ENCODE measurements at regions not wholly inside any gene's neighbourhood (a gene's known extent, or its start where the extent isn't known, plus 50 kb on each side); places are given as distances from the start of the nearest gene placed in this dataset.

- no peaks in the 10 kb centered on the region for H3K36me3 ChIP-seq (ENCODE audit: low read length)
- no peak for TF ChIP-seq EZH2phosphoT487 (conservative IDR thresholded peaks at IDR 0.05; ENCODE audit: low read length)
- no peak for TF ChIP-seq CTCF (IDR thresholded peaks at IDR 0.05; ENCODE audit: insufficient read depth, low read length, poor library complexity, severe bottlenecking)
- H3K27ac ChIP-seq (ENCODE audit: low read depth, low read length): no peak overlapping the region
- H3K27me3 ChIP-seq (ENCODE audit: low read length): no peaks in the 10 kb centered on the region
- no peaks in the 10 kb centered on the region for H3K79me2 ChIP-seq (ENCODE audit: insufficient read depth, low read length)
- H4K20me1 ChIP-seq (ENCODE audit: low read depth, low read length): no peaks in the 10 kb centered on the region
- H3F3A ChIP-seq (ENCODE audit: insufficient read depth): no peaks in the 10 kb centered on the region
- no peaks in the 10 kb centered on the region for H3K9me3 ChIP-seq (ENCODE audit: insufficient read depth, low read length)
- no peak overlapping the region for H3K9ac ChIP-seq (ENCODE audit: low read length)
- H3K4me2 ChIP-seq (ENCODE audit: low read depth, low read length, poor library complexity, severe bottlenecking): no peak overlapping the region
- no peaks in the 10 kb centered on the region for H3K9me2 ChIP-seq (replicated peaks; ENCODE audit: insufficient read depth, low read length)
- H2AFZ ChIP-seq (ENCODE audit: low read depth, low read length, severe bottlenecking): no peak overlapping the region
- H3K4me3 ChIP-seq (ENCODE audit: insufficient read depth, low read length, poor library complexity, severe bottlenecking): no peak overlapping the region
Measured at GRCh38 chr2:207275779-207276178, 110.0 kb upstream of the KLF7 start.

- TF ChIP-seq CTCF (IDR thresholded peaks at IDR 0.05; ENCODE audit: insufficient read depth, low read length, poor library complexity, severe bottlenecking) (no peak), EZH2phosphoT487 (conservative IDR thresholded peaks at IDR 0.05; ENCODE audit: low read length) (no peak)
- Histone ChIP-seq H3K4me3 (ENCODE audit: insufficient read depth, low read length, poor library complexity, severe bottlenecking) (no peak overlapping the region), H3K36me3 (ENCODE audit: low read length) (no peaks in the 10 kb centered on the region), H3K27me3 (ENCODE audit: low read length) (no peaks in the 10 kb centered on the region), H3K9me3 (ENCODE audit: insufficient read depth, low read length) (no peaks in the 10 kb centered on the region), H3K9ac (ENCODE audit: low read length) (no peak overlapping the region), H3K9me2 (replicated peaks; ENCODE audit: insufficient read depth, low read length) (no peaks in the 10 kb centered on the region), H3F3A (ENCODE audit: insufficient read depth) (no peaks in the 10 kb centered on the region), H3K27ac (ENCODE audit: low read depth, low read length) (no peak overlapping the region), H2AFZ (ENCODE audit: low read depth, low read length, severe bottlenecking) (no peak overlapping the region), H3K4me2 (ENCODE audit: low read depth, low read length, poor library complexity, severe bottlenecking) (no peak overlapping the region), H3K79me2 (ENCODE audit: insufficient read depth, low read length) (no peaks in the 10 kb centered on the region), H4K20me1 (ENCODE audit: low read depth, low read length) (no peaks in the 10 kb centered on the region)
Measured at GRCh38 chr2:207276248-207276647, 110.5 kb upstream of the KLF7 start.

- Histone ChIP-seq H2AFZ (ENCODE audit: low read depth, low read length, severe bottlenecking) (no peak overlapping the region), H3K27ac (ENCODE audit: low read depth, low read length) (no peak overlapping the region), H3K4me2 (ENCODE audit: low read depth, low read length, poor library complexity, severe bottlenecking) (no peak overlapping the region), H3K9ac (ENCODE audit: low read length) (no peak overlapping the region), H3K36me3 (ENCODE audit: low read length) (no peaks in the 10 kb centered on the region), H3K79me2 (ENCODE audit: insufficient read depth, low read length) (no peaks in the 10 kb centered on the region), H3K9me3 (ENCODE audit: insufficient read depth, low read length) (no peaks in the 10 kb centered on the region), H3K9me2 (replicated peaks; ENCODE audit: insufficient read depth, low read length) (no peaks in the 10 kb centered on the region), H3F3A (ENCODE audit: insufficient read depth) (no peaks in the 10 kb centered on the region), H4K20me1 (ENCODE audit: low read depth, low read length) (no peaks in the 10 kb centered on the region), H3K27me3 (ENCODE audit: low read length) (no peaks in the 10 kb centered on the region), H3K4me3 (ENCODE audit: insufficient read depth, low read length, poor library complexity, severe bottlenecking) (no peak overlapping the region)
- TF ChIP-seq EZH2phosphoT487 (conservative IDR thresholded peaks at IDR 0.05; ENCODE audit: low read length) (no peak), CTCF (IDR thresholded peaks at IDR 0.05; ENCODE audit: insufficient read depth, low read length, poor library complexity, severe bottlenecking) (no peak)
Measured at GRCh38 chr2:207276858-207277257, 111.1 kb upstream of the KLF7 start.

GRCh38 chr2:207279520-207279919, 113.8 kb upstream of the KLF7 start:
- Histone ChIP-seq H3K27me3 (ENCODE audit: low read length) (no peaks in the 10 kb centered on the region), H3K36me3 (ENCODE audit: low read length) (no peaks in the 10 kb centered on the region), H3K9me3 (ENCODE audit: insufficient read depth, low read length) (no peaks in the 10 kb centered on the region), H2AFZ (ENCODE audit: low read depth, low read length, severe bottlenecking) (no peak overlapping the region), H3K9me2 (replicated peaks; ENCODE audit: insufficient read depth, low read length) (no peaks in the 10 kb centered on the region), H3K4me2 (ENCODE audit: low read depth, low read length, poor library complexity, severe bottlenecking) (no peak overlapping the region), H3K9ac (ENCODE audit: low read length) (no peak overlapping the region), H3K79me2 (ENCODE audit: insufficient read depth, low read length) (no peaks in the 10 kb centered on the region), H3K4me3 (ENCODE audit: insufficient read depth, low read length, poor library complexity, severe bottlenecking) (no peak overlapping the region), H4K20me1 (ENCODE audit: low read depth, low read length) (no peaks in the 10 kb centered on the region), H3K27ac (ENCODE audit: low read depth, low read length) (no peak overlapping the region), H3F3A (ENCODE audit: insufficient read depth) (no peaks in the 10 kb centered on the region)
- TF ChIP-seq CTCF (IDR thresholded peaks at IDR 0.05; ENCODE audit: insufficient read depth, low read length, poor library complexity, severe bottlenecking) (no peak), EZH2phosphoT487 (conservative IDR thresholded peaks at IDR 0.05; ENCODE audit: low read length) (no peak)

All from SU-DHL-6 (cell line).